ENCODE measurements at regions not wholly inside any gene's neighbourhood (a gene's known extent, or its start where the extent isn't known, plus 50 kb on each side); places are given as distances from the start of the nearest gene placed in this dataset.

- TF ChIP-seq, protein P1, sequence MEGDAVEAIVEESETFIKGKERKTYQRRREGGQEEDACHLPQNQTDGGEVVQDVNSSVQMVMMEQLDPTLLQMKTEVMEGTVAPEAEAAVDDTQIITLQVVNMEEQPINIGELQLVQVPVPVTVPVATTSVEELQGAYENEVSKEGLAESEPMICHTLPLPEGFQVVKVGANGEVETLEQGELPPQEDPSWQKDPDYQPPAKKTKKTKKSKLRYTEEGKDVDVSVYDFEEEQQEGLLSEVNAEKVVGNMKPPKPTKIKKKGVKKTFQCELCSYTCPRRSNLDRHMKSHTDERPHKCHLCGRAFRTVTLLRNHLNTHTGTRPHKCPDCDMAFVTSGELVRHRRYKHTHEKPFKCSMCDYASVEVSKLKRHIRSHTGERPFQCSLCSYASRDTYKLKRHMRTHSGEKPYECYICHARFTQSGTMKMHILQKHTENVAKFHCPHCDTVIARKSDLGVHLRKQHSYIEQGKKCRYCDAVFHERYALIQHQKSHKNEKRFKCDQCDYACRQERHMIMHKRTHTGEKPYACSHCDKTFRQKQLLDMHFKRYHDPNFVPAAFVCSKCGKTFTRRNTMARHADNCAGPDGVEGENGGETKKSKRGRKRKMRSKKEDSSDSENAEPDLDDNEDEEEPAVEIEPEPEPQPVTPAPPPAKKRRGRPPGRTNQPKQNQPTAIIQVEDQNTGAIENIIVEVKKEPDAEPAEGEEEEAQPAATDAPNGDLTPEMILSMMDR (IDR thresholded peaks at IDR 0.05), result no peak
- TF ChIP-seq POLR2AphosphoS5 (IDR thresholded peaks at IDR 0.05), result no peak
- no peak for TF ChIP-seq POLR2A (IDR thresholded peaks at IDR 0.05; ENCODE audit: low read depth)
- TF ChIP-seq EP300 (IDR thresholded peaks at IDR 0.05), result no peak
Measured at GRCh38 chr12:85489194-85489593, 209.2 kb downstream of the ALX1 start.

All from esophagus muscularis mucosa (tissue), 4 donors.